ENCODE measurements at regions not wholly inside any gene's neighbourhood (a gene's known extent, or its start where the extent isn't known, plus 50 kb on each side); places are given as distances from the start of the nearest gene placed in this dataset.

- no peak for DNase-seq
These were observed 236.0 kb downstream of the UTP18 start for GRCh38 chr17:51496378-51496777.

GRCh38 chr17:51499897-51500296 lies 239.6 kb downstream of the UTP18 start:
- DNase-seq: no peak

DNA sequence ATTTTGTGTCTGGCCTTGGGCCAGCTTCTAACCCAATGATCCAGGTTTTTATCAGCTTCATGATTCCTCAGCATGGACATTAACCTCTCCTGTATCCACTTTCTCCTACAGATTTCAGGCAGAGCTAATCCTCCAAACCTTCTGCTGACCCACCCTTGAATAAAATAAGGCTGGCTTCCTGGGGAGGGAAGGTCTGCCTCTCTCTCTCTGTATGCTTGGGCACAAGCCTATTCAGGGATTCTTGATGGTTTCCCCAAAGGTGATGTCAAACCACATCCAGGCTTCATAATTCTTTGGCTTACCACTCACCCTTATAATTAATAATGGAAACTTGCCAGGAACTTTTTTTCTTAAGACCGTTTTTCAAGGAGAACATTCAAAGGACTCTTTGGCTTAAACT lies 240.1 kb downstream of the UTP18 start:
- DNase-seq: no peak

DNA sequence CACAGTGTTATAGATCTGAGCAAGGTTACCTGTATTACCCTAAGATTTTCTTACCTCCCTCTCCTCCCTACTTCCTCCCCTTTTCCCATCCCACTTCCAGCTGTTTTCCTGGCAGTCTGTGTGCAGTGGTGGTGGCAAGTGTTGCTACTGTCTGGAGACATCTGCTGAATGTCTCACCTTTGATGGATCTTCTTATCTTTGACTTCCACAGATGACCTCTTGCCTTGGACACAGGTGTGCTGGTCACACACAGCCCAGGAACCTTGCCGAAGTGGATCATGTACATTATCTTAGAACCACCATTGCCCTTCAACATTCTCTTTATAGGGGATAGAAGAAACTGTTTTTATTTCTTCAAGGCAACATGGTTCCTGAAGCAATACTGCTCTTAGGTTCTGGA lies 245.1 kb downstream of the UTP18 start:
- no peak for DNase-seq

DNA sequence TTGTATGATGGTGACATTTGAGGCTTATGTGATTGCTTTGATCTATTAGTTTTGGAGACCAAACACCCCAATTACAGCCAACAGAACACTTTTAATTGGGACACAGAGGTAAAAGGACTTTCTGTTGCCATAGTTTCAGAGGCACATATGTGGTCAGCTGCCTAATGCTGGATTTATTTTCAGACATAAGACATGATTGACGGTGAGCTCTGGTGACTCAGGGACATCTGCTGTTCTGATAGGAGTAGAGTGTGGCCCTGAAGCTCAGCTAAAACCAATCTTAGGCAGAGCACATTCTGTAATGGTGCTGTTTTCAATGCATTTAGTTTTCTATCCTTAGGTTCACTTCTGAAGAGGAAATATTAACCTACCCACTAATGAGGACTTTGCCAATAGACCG lies 247.1 kb downstream of the UTP18 start:
- no peak for DNase-seq

GRCh38 chr17:51508048-51508447 lies 247.7 kb downstream of the UTP18 start:
- DNase-seq: no peak

DNA sequence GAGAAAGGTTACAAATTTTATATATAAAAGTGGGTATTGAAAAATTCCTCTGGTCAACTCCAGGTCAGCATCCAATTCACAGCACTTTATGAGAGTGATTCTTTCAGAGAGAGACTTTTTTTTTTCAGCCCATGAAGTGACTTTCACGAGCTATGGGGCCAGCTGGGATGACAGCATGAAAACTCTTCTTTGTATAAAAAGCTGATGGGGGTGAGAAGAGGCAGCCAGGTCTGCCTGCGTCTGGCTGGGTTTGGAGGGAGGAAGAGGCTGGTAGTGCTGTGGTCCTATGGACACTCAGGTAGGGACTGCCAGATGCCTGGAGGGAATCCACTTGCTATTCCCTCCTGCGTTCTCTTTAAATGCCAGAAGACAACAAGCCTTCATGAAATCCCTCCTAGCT lies 250.6 kb downstream of the UTP18 start:
- DNase-seq: no peak

DNA sequence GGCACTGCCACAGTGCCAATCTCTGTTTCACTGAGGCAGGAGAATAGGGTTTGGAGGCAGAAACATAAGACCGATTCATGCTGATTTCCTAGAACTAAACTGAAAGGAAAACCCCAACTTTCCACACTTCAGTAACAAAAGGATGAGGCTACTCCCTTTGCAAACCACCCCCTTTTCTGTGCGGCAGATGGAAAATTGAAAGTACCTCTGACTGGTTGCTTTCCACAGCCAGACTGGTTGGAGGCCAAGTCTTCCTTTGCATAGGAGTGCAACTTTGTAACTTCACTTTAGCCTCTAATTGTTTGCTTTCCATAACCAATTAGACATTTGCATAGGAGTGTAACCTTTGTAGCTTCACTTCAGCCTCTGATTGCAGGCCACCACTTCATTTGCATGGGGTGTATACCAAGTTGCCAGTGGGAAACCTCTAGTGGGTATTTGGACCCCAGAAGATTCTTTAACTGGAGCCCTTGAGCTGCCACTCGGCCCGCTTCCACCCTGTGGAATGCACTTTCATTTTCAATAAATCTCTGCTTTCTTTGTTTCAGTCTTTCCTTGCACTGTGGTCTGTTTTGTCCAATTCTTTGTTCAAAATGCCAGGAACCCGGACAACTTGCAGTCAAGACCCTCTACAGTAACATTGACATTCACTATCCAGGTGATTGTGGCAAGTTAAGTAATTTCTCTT lies 252.0 kb downstream of the UTP18 start:
- DNase-seq: no peak

DNA sequence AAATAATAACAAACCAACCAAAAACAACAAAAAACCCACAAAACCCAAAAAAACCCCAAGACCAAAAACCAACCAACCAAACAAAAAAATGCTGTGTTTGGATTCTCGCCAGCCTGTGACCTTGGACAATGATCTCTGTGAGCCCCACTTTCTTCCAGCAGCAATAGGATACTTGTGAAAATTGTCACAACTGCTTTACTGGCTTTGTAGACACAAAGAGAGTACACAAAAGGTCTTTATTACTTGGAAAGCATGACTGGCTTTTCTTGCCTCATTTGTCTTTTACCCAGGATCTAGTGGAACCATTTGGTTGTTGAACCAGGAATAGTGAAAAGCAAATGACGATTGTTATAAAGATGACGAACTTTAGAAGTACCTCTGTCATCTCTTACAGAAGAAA lies 256.6 kb downstream of the UTP18 start:
- no peak for DNase-seq

DNA sequence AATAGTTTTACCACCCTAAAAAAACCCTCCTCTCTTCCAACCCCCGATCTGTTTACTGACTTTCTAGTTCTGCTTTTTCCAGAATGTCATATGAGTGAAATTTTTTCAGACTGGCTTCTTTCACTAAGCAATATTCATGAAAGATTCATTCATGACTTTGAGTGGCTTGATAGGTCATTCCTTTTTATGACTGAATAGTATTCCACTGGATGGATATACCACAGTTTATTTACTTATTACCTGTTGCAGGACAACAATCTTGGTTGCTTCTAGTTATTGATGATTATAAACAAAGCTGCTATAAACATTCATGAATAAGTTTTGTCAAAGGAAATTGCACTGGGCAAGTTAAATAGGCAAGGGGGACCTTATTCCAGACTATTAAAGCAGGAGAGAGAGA lies 264.2 kb downstream of the UTP18 start:
- no peak for DNase-seq

- no peak for DNase-seq
These were observed 266.2 kb downstream of the UTP18 start for GRCh38 chr17:51526507-51526906.

GRCh38 chr17:51527225-51527982 lies 267.1 kb downstream of the UTP18 start:
- no peak for DNase-seq

DNA sequence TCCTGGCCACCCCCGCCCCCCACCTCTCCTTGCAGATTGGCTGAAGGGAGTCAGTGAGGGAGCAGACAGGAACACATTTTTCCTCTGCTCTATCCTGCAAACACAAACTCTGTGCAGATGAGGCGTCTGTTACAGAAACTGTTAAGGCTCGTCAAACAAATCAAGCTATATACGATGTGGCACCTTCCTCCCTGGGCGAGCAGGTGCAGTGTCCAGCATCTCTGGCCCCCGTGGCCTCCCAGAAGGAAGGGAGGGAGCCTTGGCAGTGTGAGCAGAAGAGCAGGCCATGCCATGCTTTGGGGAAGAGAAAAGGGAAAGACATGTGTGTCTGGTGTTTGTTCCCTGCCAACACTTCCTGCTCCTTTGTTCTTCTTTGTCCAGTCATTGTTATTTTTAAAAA lies 267.8 kb downstream of the UTP18 start:
- no peak for DNase-seq

DNA sequence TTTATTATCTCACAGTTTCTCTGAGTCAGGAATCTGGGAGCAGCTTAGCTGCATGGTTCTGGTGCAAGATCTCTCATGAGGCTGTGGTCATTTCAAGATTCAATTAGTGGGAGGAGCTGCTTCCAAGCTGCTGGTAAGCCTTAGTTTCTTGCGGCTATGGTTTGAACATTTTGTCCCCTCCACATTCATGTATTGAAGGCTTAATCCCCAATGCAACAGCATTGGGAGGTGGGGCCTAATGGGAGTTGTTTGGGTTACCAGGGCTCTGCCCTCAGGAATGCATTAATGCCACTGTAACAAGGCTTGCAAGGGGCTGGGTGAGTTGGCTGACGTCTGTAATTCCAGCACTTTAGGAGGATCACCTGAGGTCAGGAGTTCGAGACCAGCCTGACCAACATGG lies 272.9 kb downstream of the UTP18 start:
- no peak for DNase-seq

GRCh38 chr17:51533821-51534220 lies 273.5 kb downstream of the UTP18 start:
- DNase-seq: no peak

DNA sequence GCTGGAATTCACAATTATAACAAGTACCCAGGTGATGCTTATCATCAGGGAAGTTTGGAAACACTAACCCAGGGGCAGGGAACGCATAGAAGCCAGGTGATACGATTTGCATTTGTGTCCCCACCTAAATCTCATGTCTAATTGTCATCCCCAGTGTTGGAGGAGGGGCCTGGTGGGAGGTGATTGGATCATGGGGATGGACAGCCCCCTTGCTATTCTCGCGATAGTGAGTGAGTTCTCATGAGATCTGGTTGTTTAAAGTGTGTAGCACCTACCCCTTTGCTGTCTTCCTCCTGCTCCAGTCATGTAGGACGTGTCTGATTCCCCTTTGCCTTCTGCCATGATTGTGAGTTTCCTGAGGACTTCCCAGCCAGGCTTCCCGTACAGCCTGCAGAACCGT lies 276.3 kb downstream of the UTP18 start:
- no peak for DNase-seq

- DNase-seq: no peak
These were observed 277.7 kb downstream of the UTP18 start for GRCh38 chr17:51537996-51538550.

- DNase-seq: no peak
These were observed 279.8 kb downstream of the UTP18 start for GRCh38 chr17:51540151-51540550.

DNA sequence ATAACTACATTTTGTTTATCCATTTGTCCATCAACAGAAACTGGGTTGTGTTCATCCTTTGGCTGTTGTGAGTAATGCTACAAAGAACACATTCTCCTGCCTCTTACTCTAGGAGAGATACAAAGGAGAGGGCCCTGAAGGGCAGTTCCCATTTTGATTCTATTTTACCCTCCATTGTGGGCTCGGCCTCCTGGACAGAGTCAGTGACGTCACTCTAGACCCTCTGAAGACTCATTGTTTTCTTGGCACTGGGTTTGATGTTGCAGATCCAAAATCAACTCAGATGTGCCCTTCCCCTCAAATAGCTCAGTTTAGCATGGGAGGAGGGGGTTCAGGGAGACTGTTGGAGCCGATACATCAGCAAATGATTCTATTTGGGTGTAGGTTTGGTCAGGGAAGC lies 280.9 kb downstream of the UTP18 start:
- no peak for DNase-seq

GRCh38 chr17:51546114-51546513 lies 285.8 kb downstream of the UTP18 start:
- DNase-seq: no peak

GRCh38 chr17:51548125-51548524 lies 287.8 kb downstream of the UTP18 start:
- DNase-seq: no peak

DNA sequence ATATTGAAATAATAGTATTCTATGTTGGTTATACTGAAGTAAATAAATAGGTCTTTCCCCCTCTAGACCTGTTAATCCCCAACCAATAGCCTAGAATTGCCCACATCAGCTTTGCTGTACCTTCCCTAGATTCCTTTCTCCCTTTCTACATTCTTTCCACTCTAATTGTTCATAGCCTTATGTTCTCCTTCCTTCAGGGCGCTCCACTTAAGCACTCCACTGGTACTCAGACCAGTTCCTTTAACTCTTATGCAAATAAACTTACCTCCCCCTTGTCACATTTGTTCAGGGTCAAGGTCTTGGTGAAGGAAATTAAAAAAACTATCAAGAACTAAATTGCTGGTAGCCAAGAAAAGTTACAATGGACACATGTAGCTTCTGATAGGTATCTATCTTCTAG lies 294.8 kb downstream of the UTP18 start:
- DNase-seq: no peak

GRCh38 chr17:51559778-51560177 lies 299.4 kb downstream of the UTP18 start:
- no peak for DNase-seq

GRCh38 chr17:51560398-51560797 lies 300.1 kb downstream of the UTP18 start:
- no peak for DNase-seq

DNA sequence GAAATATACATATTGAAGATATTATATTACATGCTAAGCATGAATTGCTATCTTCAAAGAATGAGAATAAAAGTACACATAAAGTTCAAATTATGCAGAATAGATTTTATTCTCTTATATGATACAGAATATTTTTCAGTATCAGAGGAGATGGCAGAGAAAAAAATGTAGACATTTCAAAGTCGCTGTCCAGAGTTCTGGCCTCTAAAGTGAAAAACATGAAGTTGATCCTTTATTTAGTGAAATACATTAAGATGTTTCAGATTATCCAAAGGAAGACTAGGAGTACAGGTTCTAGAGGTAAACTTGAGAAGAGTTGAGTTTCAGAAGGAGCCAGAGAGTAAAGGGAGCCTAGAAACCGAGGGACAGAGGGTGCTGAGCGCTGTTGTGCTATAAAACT lies 303.6 kb downstream of the UTP18 start:
- DNase-seq: no peak
